Stimulated activated CD8-positive, alpha-beta memory T cell treated with anti-CD3 and anti-CD28 coated beads, Interleukin-4, amount 100 ng/mL, for 48 hours (primary cell): ENCODE measurements at regions not wholly inside any gene's neighbourhood (a gene's known extent, or its start where the extent isn't known, plus 50 kb on each side); places are given as distances from the start of the nearest gene placed in this dataset.

Source experiments
- DNase-seq: peaks from one replicate; pipeline ENCODE4 v3.0.0-alpha.2; 2020

- no peak for DNase-seq
These were observed 56.4 kb upstream of the MIR17HG start for GRCh38 chr13:91291078-91291477.

- no peak for DNase-seq
These were observed 54.8 kb upstream of the MIR17HG start for GRCh38 chr13:91292630-91293221.

GRCh38 chr13:91295712-91296410, 51.6 kb upstream of the MIR17HG start:
- no peak for DNase-seq

GRCh38 chr13:91297503-91297902, 50.0 kb upstream of the MIR17HG start:
- DNase-seq = no peak
